Hepatocyte (in vitro differentiated cells): ENCODE measurements at regions not wholly inside any gene's neighbourhood (a gene's known extent, or its start where the extent isn't known, plus 50 kb on each side); places are given as distances from the start of the nearest gene placed in this dataset.

Experiments
- DNase-seq: peaks from one replicate; pipeline ENCODE4 v3.0.0-alpha.2; 2016; ENCODE audit warnings: low spot score
- H2AFZ ChIP-seq: fragments of 200-600 bp; sonication (generic); 2 replicates; pipeline ENCODE4 v1.6.0; 2016; ENCODE audit warnings: antibody characterized with exemption, mild to moderate bottlenecking
- H3K27ac ChIP-seq: fragments of 200-600 bp; sonication (generic); 2 replicates; pipeline ENCODE4 v1.5.1; 2016; ENCODE audit warnings: mild to moderate bottlenecking
- H3K27me3 ChIP-seq: fragments of 200-600 bp; sonication (generic); 2 replicates; pipeline ENCODE4 v1.6.1; 2016
- H3K36me3 ChIP-seq: fragments of 200-600 bp; sonication (generic); replicated peaks from 2 replicates; pipeline ENCODE4 v1.5.1; 2016; ENCODE audit warnings: low read depth; ENCODE audit not compliant: insufficient read depth
- H3K4me1 ChIP-seq: fragments of 200-600 bp; sonication (generic); 2 replicates; pipeline ENCODE4 v1.5.1; 2016; ENCODE audit warnings: mild to moderate bottlenecking, moderate library complexity; ENCODE audit not compliant: insufficient read depth
- H3K4me2 ChIP-seq: fragments of 200-600 bp; sonication (generic); 2 replicates; pipeline ENCODE4 v1.6.0; 2016
- H3K4me3 ChIP-seq: fragments of 200-600 bp; sonication (generic); 2 replicates; pipeline ENCODE4 v1.5.1; 2016; ENCODE audit warnings: mild to moderate bottlenecking
- H3K79me2 ChIP-seq: fragments of 200-600 bp; sonication (generic); 2 replicates; pipeline ENCODE4 v1.6.0; 2017; ENCODE audit warnings: mild to moderate bottlenecking
- H3K9me2 ChIP-seq: fragments of 200-600 bp; sonication (generic); replicated peaks from 2 replicates; pipeline ENCODE4 v1.6.0; 2017; ENCODE audit warnings: mild to moderate bottlenecking; ENCODE audit not compliant: insufficient read depth
- H3K9me3 ChIP-seq: fragments of 200-600 bp; sonication (generic); 2 replicates; pipeline ENCODE4 v1.5.1; 2016; ENCODE audit warnings: low read depth, mild to moderate bottlenecking
- H4K20me1 ChIP-seq: fragments of 200-600 bp; sonication (generic); 2 replicates; pipeline ENCODE4 v1.6.0; 2016; ENCODE audit warnings: mild to moderate bottlenecking; ENCODE audit not compliant: insufficient read depth, poor library complexity, severe bottlenecking
- EZH2 ChIP-seq: fragments of 200-600 bp; sonication (generic); IDR thresholded peaks from 2 replicates; pipeline ENCODE4 v1.6.1; 2016; ENCODE audit warnings: antibody characterized with exemption, mild to moderate bottlenecking, borderline replicate concordance
- EZH2phosphoT487 ChIP-seq: fragments of 200-600 bp; sonication (generic); IDR thresholded peaks from one replicate; pipeline ENCODE4 v1.6.1; 2018; ENCODE audit warnings: antibody characterized with exemption, mild to moderate bottlenecking, low read depth, moderate library complexity; ENCODE audit not compliant: unreplicated experiment, severe bottlenecking
- WGBS: methylation state at CpG from one replicate; pipeline ENCODE4 v1.1.6; 2016; ENCODE audit warnings: low lambda C conversion rate; ENCODE audit errors: missing lambda C conversion rate; 5-methylcytosine and 5-hydroxymethylcytosine counted together
- TF ChIP-seq, protein P1 (sequence below): fragments of 200-600 bp; sonication (generic); IDR thresholded peaks from 2 replicates; pipeline ENCODE4 v1.5.1; 2016; ENCODE audit warnings: antibody characterized with exemption, mild to moderate bottlenecking; ENCODE audit not compliant: poor library complexity

DNA sequence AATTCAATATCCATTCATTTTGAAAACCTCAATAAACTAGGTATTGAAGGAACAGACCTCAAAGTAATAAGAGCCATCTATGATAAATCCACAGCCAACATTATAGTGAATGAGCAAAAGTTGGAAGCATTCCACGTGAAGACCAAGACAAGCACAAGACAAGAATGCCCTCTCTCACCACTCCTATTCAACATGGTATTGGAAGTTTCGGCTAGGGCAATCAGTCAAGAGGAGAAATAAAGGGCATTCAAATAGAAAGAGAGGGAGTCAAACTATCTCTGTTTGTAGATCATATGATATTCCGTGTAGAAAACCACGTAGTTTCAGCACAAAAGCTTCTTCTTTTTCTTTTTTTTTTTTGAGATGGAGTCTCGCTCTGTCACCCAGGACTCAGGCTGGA lies 550.3 kb downstream of the FSCB start:
- WGBS = 95% methylated on average over 5 of the region's 5 CpGs
- H3K9me3 ChIP-seq = no peaks in the 10 kb centered on the region
- H3K4me3 ChIP-seq = no peak overlapping the region
- no peaks in the 10 kb centered on the region for H3K36me3 ChIP-seq
- H3K4me2 ChIP-seq = no peak overlapping the region
- no peaks in the 10 kb centered on the region for H3K9me2 ChIP-seq
- no peak overlapping the region for H3K27ac ChIP-seq
- no peaks in the 10 kb centered on the region for H3K79me2 ChIP-seq
- no peak for DNase-seq
- no peaks in the 10 kb centered on the region for H3K27me3 ChIP-seq
- TF ChIP-seq, protein P1, sequence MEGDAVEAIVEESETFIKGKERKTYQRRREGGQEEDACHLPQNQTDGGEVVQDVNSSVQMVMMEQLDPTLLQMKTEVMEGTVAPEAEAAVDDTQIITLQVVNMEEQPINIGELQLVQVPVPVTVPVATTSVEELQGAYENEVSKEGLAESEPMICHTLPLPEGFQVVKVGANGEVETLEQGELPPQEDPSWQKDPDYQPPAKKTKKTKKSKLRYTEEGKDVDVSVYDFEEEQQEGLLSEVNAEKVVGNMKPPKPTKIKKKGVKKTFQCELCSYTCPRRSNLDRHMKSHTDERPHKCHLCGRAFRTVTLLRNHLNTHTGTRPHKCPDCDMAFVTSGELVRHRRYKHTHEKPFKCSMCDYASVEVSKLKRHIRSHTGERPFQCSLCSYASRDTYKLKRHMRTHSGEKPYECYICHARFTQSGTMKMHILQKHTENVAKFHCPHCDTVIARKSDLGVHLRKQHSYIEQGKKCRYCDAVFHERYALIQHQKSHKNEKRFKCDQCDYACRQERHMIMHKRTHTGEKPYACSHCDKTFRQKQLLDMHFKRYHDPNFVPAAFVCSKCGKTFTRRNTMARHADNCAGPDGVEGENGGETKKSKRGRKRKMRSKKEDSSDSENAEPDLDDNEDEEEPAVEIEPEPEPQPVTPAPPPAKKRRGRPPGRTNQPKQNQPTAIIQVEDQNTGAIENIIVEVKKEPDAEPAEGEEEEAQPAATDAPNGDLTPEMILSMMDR = no peak
- TF ChIP-seq EZH2phosphoT487 (no peak), EZH2 (no peak)
- no peak overlapping the region for H2AFZ ChIP-seq
- no peaks in the 10 kb centered on the region for H3K4me1 ChIP-seq
- H4K20me1 ChIP-seq = no peaks in the 10 kb centered on the region

DNA sequence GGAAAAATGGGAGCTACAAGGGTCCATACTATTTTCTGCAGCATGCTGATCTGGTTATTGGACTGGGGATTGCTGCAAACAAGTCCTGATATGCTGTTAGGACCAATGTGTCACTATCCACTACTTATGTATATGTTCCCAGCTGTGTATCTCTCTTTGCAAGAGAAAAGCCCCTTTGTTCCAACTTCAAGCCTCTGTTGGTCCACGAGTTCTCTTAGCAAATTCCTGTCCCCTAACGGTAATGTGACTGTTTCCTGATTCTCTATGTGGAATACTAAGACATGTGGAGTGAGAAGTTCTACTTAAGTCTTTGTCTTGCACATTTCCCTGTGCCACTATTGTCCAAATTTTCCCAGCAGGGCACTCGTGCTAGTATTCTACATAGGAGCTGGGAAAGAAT lies 557.7 kb downstream of the FSCB start:
- H3K9me3 ChIP-seq = no peaks in the 10 kb centered on the region
- H3K79me2 ChIP-seq = no peaks in the 10 kb centered on the region
- no peaks in the 10 kb centered on the region for H3K4me1 ChIP-seq
- no peaks in the 10 kb centered on the region for H3K9me2 ChIP-seq
- H4K20me1 ChIP-seq = no peaks in the 10 kb centered on the region
- no peaks in the 10 kb centered on the region for H3K27me3 ChIP-seq
- H3K27ac ChIP-seq = no peak overlapping the region
- H3K4me2 ChIP-seq = no peak overlapping the region
- H2AFZ ChIP-seq = no peak overlapping the region
- WGBS = 63% methylated on average over 3 of the region's 3 CpGs
- DNase-seq = no peak
- no peaks in the 10 kb centered on the region for H3K36me3 ChIP-seq
- TF ChIP-seq, protein P1 = no peak
- TF ChIP-seq EZH2 (no peak), EZH2phosphoT487 (no peak)
- H3K4me3 ChIP-seq = no peak overlapping the region

DNA sequence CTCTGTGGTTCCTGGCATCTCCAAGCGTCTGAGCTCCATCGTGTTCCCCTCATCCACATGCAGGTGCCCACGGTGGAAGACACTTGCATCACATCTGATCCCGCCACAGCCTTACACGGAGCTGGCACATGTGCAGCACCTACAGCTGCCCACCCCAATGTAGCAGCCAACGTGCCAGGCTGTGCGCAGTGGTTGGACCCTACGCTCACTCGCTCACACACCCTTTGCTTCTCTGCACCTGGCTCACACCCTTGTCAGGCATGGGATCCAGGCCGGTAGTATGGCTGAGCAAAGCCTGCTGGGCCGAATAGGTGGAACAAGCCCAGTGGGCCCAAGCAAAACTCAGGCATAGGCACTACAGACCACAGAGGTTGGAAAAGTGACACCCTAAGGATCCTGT lies 567.2 kb downstream of the FSCB start:
- Histone ChIP-seq H3K27me3 (no peaks in the 10 kb centered on the region), H3K79me2 (no peaks in the 10 kb centered on the region), H3K4me1 (no peaks in the 10 kb centered on the region), H3K4me3 (no peak overlapping the region), H3K9me3 (no peaks in the 10 kb centered on the region), H2AFZ (no peak overlapping the region), H3K9me2 (no peaks in the 10 kb centered on the region), H4K20me1 (no peaks in the 10 kb centered on the region), H3K36me3 (no peaks in the 10 kb centered on the region), H3K27ac (no peak overlapping the region), H3K4me2 (no peak overlapping the region)
- no peak for DNase-seq
- TF ChIP-seq EZH2 (no peak), EZH2phosphoT487 (no peak)
- TF ChIP-seq, protein P1 = no peak
- 89% methylated on average over 11 of the region's 11 CpGs for WGBS
